DOHH2 (cell line): ENCODE measurements at regions not wholly inside any gene's neighbourhood (a gene's known extent, or its start where the extent isn't known, plus 50 kb on each side); places are given as distances from the start of the nearest gene placed in this dataset.

Source experiments
- H3F3A ChIP-seq: fragments of 200-600 bp; sonication (generic), shearing (Covaris generic); 2 replicates; pipeline ENCODE4 v1.6.0; 2016; ENCODE audit warnings: antibody characterized with exemption, mild to moderate bottlenecking; ENCODE audit not compliant: control insufficient read depth, insufficient read depth
- H3K27ac ChIP-seq: fragments of 200-600 bp; sonication (generic); 2 replicates; pipeline ENCODE4 v1.5.1; 2014; ENCODE audit warnings: low read depth, mild to moderate bottlenecking, low read length, moderate library complexity
- H3K27me3 ChIP-seq: fragments of 200-600 bp; sonication (generic); 2 replicates; pipeline ENCODE4 v1.6.1; 2014; ENCODE audit warnings: mild to moderate bottlenecking, low read length, mixed read lengths; ENCODE audit not compliant: control insufficient read depth
- H3K36me3 ChIP-seq: fragments of 200-600 bp; sonication (generic); 2 replicates; pipeline ENCODE4 v1.6.1; 2014; ENCODE audit warnings: mild to moderate bottlenecking, low read length, moderate library complexity, mixed read lengths; ENCODE audit not compliant: control insufficient read depth
- H3K4me1 ChIP-seq: fragments of 200-600 bp; sonication (generic); 2 replicates; pipeline ENCODE4 v1.6.1; 2014; ENCODE audit warnings: mild to moderate bottlenecking, low read length, mixed read lengths; ENCODE audit not compliant: control insufficient read depth
- H3K4me2 ChIP-seq: fragments of 200-600 bp; sonication (generic); 2 replicates; pipeline ENCODE4 v1.6.0; 2014; ENCODE audit warnings: mild to moderate bottlenecking, low read length, moderate library complexity
- H3K4me3 ChIP-seq: fragments of 200-600 bp; sonication (generic); 2 replicates; pipeline ENCODE4 v1.5.1; 2014; ENCODE audit warnings: mild to moderate bottlenecking, low read length, mixed read lengths
- H3K79me2 ChIP-seq: fragments of 200-600 bp; sonication (generic); 2 replicates; pipeline ENCODE4 v1.6.1; 2014; ENCODE audit warnings: mild to moderate bottlenecking, low read length, mixed read lengths; ENCODE audit not compliant: control insufficient read depth
- H3K9me2 ChIP-seq: fragments of 200-600 bp; sonication (generic); replicated peaks from 2 replicates; pipeline ENCODE4 v1.6.1; 2014; ENCODE audit warnings: mild to moderate bottlenecking, low read length, mixed read lengths; ENCODE audit not compliant: control insufficient read depth
- H3K9me3 ChIP-seq: fragments of 200-600 bp; sonication (generic); 2 replicates; pipeline ENCODE4 v1.6.1; 2014; ENCODE audit warnings: antibody characterized with exemption, low read length, mixed read lengths; ENCODE audit not compliant: control insufficient read depth, insufficient read depth
- H4K20me1 ChIP-seq: fragments of 200-600 bp; sonication (generic); 2 replicates; pipeline ENCODE4 v1.6.0; 2014; ENCODE audit warnings: low read depth, mild to moderate bottlenecking, antibody characterized with exemption, low read length, moderate library complexity; ENCODE audit not compliant: control insufficient read depth, insufficient read depth
- EZH2phosphoT487 ChIP-seq: fragments of 200-600 bp; sonication (generic); IDR thresholded peaks from 2 replicates; pipeline ENCODE4 v1.6.1; 2017; ENCODE audit warnings: borderline replicate concordance, mild to moderate bottlenecking, antibody characterized with exemption, low read length, moderate library complexity, mixed read lengths
- TF ChIP-seq, protein P1 (sequence below): fragments of 200-600 bp; sonication (generic); IDR thresholded peaks from one replicate; pipeline ENCODE4 v1.5.1; 2014; ENCODE audit warnings: antibody characterized with exemption, mild to moderate bottlenecking, low read depth, low read length; ENCODE audit not compliant: poor library complexity, severe bottlenecking

DNA sequence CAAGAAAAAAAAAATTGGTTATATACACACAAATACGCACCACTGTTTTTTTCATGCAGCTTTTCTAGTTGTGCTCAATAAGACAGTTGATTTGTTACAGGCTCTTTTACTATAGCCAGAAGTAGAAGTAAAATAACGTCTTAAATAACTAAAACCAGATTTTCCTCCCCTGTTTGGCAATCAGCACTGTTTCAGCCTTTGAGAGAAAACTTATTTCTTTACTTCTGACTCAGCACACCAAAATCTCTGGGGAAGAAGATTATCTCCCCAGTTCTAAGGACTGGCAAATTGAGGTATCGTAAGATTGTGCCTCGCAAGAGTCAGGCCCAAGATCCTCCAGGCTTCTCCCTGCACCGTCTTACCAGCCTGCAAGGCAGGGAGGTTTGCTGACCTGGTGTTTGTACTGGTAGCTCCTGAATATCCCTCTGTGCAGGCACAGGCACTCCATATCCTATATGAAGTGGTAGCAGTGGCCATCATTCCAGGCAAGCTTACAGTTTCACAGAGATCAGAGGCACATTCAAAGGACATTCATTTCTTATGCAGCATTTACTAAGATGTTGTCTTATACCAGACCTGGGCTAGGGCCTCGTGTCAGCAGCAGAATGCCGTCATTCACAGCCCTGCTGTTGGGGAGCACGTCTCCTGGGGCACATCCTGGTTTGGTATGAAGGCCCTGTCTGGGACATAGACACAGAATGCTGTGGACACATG is 268.2 kb downstream of the ZNF536 start:
- Histone ChIP-seq H3K27ac (no peak overlapping the region), H3K4me3 (no peak overlapping the region), H3K4me2 (no peak overlapping the region), H3K9me3 (no peaks in the 10 kb centered on the region), H3K9me2 (no peaks in the 10 kb centered on the region), H3K27me3 (no peaks in the 10 kb centered on the region), H3K36me3 (no peaks in the 10 kb centered on the region), H4K20me1 (no peaks in the 10 kb centered on the region), H3F3A (no peaks in the 10 kb centered on the region), H3K79me2 (no peaks in the 10 kb centered on the region), H3K4me1 (no peaks in the 10 kb centered on the region)
- TF ChIP-seq, protein P1, sequence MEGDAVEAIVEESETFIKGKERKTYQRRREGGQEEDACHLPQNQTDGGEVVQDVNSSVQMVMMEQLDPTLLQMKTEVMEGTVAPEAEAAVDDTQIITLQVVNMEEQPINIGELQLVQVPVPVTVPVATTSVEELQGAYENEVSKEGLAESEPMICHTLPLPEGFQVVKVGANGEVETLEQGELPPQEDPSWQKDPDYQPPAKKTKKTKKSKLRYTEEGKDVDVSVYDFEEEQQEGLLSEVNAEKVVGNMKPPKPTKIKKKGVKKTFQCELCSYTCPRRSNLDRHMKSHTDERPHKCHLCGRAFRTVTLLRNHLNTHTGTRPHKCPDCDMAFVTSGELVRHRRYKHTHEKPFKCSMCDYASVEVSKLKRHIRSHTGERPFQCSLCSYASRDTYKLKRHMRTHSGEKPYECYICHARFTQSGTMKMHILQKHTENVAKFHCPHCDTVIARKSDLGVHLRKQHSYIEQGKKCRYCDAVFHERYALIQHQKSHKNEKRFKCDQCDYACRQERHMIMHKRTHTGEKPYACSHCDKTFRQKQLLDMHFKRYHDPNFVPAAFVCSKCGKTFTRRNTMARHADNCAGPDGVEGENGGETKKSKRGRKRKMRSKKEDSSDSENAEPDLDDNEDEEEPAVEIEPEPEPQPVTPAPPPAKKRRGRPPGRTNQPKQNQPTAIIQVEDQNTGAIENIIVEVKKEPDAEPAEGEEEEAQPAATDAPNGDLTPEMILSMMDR: no peak
- TF ChIP-seq EZH2phosphoT487: no peak

DNA sequence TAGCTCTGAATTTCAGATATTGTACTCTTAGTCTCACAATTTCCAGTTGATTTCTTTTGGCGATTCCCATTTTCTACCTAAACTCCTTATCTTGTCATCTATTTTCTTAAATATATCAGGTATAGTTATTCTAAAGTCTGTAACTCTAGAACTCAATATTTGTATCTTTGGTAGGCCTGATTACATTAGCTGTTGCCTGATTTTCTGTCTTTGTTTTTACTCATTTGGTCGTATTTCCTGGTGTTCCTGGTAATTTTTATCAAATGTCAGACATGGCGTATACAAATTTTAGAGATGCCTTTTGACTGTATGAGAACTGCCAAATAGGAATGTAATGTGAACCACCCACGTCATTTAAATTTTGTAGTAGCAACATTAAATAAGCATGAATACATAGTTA is 266.7 kb downstream of the ZNF536 start:
- no peak overlapping the region for H3K27ac ChIP-seq

DNA sequence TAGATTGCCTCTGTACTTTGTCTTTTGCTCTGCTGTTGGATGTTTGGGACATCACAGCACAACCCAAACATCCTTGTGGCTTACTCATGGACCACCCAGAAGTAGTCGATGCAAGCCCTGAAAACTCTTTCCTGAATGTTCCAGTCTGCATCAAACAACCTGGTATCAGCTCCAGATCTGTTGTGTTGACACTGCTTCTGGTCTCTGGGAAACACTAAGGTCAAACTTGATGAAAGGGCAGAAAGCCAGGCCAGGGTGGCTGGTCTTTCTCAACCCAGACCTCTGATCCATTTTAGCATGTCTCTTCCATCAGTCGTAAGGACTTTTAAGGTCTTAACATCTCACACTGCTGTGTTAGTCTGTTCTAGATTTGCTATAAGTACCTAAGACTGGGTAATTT is 265.7 kb downstream of the ZNF536 start:
- no peak overlapping the region for H3K27ac ChIP-seq
- H3K36me3 ChIP-seq: no peaks in the 10 kb centered on the region
- H3K9me3 ChIP-seq: no peaks in the 10 kb centered on the region
- H3K79me2 ChIP-seq: no peaks in the 10 kb centered on the region
- no peaks in the 10 kb centered on the region for H3K9me2 ChIP-seq
- no peak overlapping the region for H3K4me2 ChIP-seq
- H4K20me1 ChIP-seq: no peaks in the 10 kb centered on the region
- H3K27me3 ChIP-seq: no peaks in the 10 kb centered on the region
- H3K4me1 ChIP-seq: no peaks in the 10 kb centered on the region
- TF ChIP-seq EZH2phosphoT487: no peak
- TF ChIP-seq, protein P1: no peak
- H3F3A ChIP-seq: no peaks in the 10 kb centered on the region
- H3K4me3 ChIP-seq: no peak overlapping the region

More for the DNA sequence above, 266.7 kb downstream of the ZNF536 start:
- Histone ChIP-seq H3K27me3 (no peaks in the 10 kb centered on the region), H3F3A (no peaks in the 10 kb centered on the region), H3K9me2 (no peaks in the 10 kb centered on the region), H3K36me3 (no peaks in the 10 kb centered on the region), H3K79me2 (no peaks in the 10 kb centered on the region), H3K4me3 (no peak overlapping the region), H3K4me2 (no peak overlapping the region), H4K20me1 (no peaks in the 10 kb centered on the region), H3K4me1 (no peaks in the 10 kb centered on the region), H3K9me3 (no peaks in the 10 kb centered on the region)
- TF ChIP-seq EZH2phosphoT487: no peak
- TF ChIP-seq, protein P1: no peak
